DMS53 treated with DMSO at 0.1 percent for 48 hours (cell line): ENCODE measurements at regions not wholly inside any gene's neighbourhood (a gene's known extent, or its start where the extent isn't known, plus 50 kb on each side); places are given as distances from the start of the nearest gene placed in this dataset.

Experiments used
- DNase-seq: peaks from one replicate; lab custom pipeline; 2025; ENCODE audit not compliant: unreplicated experiment; lab: John Stamatoyannopoulos, UW

GRCh38 chr2:105652014-105652796 is 92.5 kb upstream of the NCK2 start:
- no peak for DNase-seq

GRCh38 chr2:105649534-105649933 is 95.2 kb upstream of the NCK2 start:
- DNase-seq = no peak

- no peak for DNase-seq
Observed at GRCh38 chr2:105647731-105648130, 97.0 kb upstream of the NCK2 start.

GRCh38 chr2:105646774-105647076 is 98.0 kb upstream of the NCK2 start:
- DNase-seq = no peak

- DNase-seq = peak; percentile 49
Observed at GRCh38 chr2:105645938-105646773, 98.6 kb upstream of the NCK2 start.

GRCh38 chr2:105645031-105645937 is 99.4 kb upstream of the NCK2 start:
- DNase-seq = no peak

GRCh38 chr2:105644174-105644980 is 100.3 kb upstream of the NCK2 start:
- DNase-seq = peak; percentile 69

- DNase-seq = peak; percentile 35
Observed at GRCh38 chr2:105643405-105644173, 101.1 kb upstream of the NCK2 start.

- no peak for DNase-seq
Observed at GRCh38 chr2:105641389-105641811, 103.3 kb upstream of the NCK2 start.

GRCh38 chr2:105640246-105640645 is 104.5 kb upstream of the NCK2 start:
- DNase-seq = no peak

GRCh38 chr2:105636109-105636740 is 108.5 kb upstream of the NCK2 start:
- no peak for DNase-seq

- no peak for DNase-seq
Observed at GRCh38 chr2:105635564-105635963, 109.1 kb upstream of the NCK2 start.

- DNase-seq = no peak
Observed at GRCh38 chr2:105634198-105634597, 110.5 kb upstream of the NCK2 start.

- no peak for DNase-seq
Observed at GRCh38 chr2:105631922-105632321, 112.8 kb upstream of the NCK2 start.

- DNase-seq = no peak
Observed at GRCh38 chr2:105631011-105631410, 113.7 kb upstream of the NCK2 start.

- no peak for DNase-seq
Observed at GRCh38 chr2:105629634-105630033, 115.1 kb upstream of the NCK2 start.

GRCh38 chr2:105627534-105627933 is 117.2 kb upstream of the NCK2 start:
- DNase-seq = no peak

GRCh38 chr2:105626966-105627340 is 117.8 kb upstream of the NCK2 start:
- DNase-seq = no peak

GRCh38 chr2:105626212-105626965 is 118.3 kb upstream of the NCK2 start:
- no peak for DNase-seq
